Ascending aorta (tissue), 2 donors: ENCODE measurements at regions not wholly inside any gene's neighbourhood (a gene's known extent, or its start where the extent isn't known, plus 50 kb on each side); places are given as distances from the start of the nearest gene placed in this dataset.

ENCODE experiments used
- DNase-seq, 2 donors: peaks; one replicate each; pipeline ENCODE4 v3.0.0-alpha.2; 2019; ENCODE audit warnings: low spot score in 2 of 2
- H3K27ac ChIP-seq, 2 donors: fragments of 200-600 bp; sonication (generic); one replicate each; pipeline ENCODE4 v1.5.1; 2016 to 2017; ENCODE audit warnings: mild to moderate bottlenecking in 1 of 2
- H3K27me3 ChIP-seq: fragments of 200-600 bp; sonication (generic); one replicate; pipeline ENCODE4 v1.5.1; 2017
- H3K36me3 ChIP-seq, 2 donors: fragments of 200-600 bp; sonication (generic); one replicate each; pipeline ENCODE4 v1.5.1; 2016
- H3K4me1 ChIP-seq, 2 donors: fragments of 200-600 bp; sonication (generic); one replicate each; pipeline ENCODE4 v1.5.1; 2016 to 2017; ENCODE audit warnings: mild to moderate bottlenecking in 1 of 2
- H3K4me3 ChIP-seq, 2 donors: fragments of 200-600 bp; sonication (generic); one replicate each; pipeline ENCODE4 v1.5.1; 2016 to 2017; ENCODE audit warnings: mild to moderate bottlenecking in 1 of 2
- H3K9me3 ChIP-seq, 2 donors: fragments of 200-600 bp; sonication (generic); one replicate each; pipeline ENCODE4 v1.5.1; 2016
- intact Hi-C: fragments of 100-400 bp; cut with DNase I; formaldehyde crosslinking; loops from one replicate; pipeline ENCODE4 v1.15.1; 2023
- TF ChIP-seq, protein P1 (sequence below), 3 experiments: fragments of 200-600 bp in 2 of 3; fragments of 450-650 bp in 1 of 3; sonication (generic) in 2 of 3; IDR thresholded peaks; one replicate each; pipeline ENCODE4 v1.5.1; 2016 to 2019; ENCODE audit warnings: antibody characterized with exemption in 3 of 3, mild to moderate bottlenecking in 1 of 3, moderate library complexity in 1 of 3

DNA sequence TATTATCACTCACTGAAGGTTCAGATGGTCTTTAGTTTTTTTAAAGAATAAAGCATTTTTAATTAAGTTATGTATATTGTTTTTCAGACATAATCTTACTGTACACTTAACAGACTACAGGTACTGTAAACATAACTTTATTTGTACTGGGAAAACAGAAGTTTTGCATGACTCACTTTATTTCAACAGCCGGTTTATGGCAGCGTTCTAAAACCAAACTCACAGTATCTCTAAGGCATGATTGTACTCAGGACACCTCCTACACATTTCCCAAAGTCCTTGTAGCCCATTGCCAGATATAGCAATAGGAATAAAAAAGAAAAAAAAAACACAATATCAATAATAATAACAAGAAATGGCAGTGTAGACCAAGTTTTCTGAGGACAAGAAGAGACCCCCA is 1341.4 kb downstream of the FSCB start:
- no peaks in the 10 kb centered on the region for H3K9me3 ChIP-seq
- H3K27me3 ChIP-seq, result no peaks in the 10 kb centered on the region
- no peak overlapping the region for H3K4me3 ChIP-seq
- no peak for DNase-seq
- intact Hi-C loops, result no loop called here
- TF ChIP-seq, protein P1, sequence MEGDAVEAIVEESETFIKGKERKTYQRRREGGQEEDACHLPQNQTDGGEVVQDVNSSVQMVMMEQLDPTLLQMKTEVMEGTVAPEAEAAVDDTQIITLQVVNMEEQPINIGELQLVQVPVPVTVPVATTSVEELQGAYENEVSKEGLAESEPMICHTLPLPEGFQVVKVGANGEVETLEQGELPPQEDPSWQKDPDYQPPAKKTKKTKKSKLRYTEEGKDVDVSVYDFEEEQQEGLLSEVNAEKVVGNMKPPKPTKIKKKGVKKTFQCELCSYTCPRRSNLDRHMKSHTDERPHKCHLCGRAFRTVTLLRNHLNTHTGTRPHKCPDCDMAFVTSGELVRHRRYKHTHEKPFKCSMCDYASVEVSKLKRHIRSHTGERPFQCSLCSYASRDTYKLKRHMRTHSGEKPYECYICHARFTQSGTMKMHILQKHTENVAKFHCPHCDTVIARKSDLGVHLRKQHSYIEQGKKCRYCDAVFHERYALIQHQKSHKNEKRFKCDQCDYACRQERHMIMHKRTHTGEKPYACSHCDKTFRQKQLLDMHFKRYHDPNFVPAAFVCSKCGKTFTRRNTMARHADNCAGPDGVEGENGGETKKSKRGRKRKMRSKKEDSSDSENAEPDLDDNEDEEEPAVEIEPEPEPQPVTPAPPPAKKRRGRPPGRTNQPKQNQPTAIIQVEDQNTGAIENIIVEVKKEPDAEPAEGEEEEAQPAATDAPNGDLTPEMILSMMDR (IDR thresholded peaks at IDR 0.05), result no peak
- H3K4me1 ChIP-seq, result no peaks in the 10 kb centered on the region
- no peaks in the 10 kb centered on the region for H3K36me3 ChIP-seq
- H3K27ac ChIP-seq, result no peak overlapping the region

DNA sequence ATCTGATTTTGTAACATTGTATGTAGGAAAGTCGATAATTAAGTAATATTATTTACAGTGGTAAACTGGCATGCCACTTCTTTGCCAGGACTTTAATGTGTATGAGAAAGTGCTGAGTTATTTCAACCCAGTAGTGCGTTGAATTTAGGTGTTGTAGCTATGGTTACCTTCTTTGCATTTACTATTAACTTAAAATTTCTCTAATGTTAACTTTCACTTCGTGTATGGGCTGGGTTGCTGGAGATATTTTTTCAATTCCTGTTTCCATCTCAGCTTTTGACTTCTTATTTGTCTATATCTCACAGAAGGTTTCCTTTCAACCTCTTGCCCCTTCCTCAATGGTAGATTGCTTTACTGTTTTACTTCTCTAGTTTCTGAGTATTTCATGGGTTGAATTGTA is 1345.6 kb downstream of the FSCB start:
- H3K4me3 ChIP-seq, result no peak overlapping the region
- no peaks in the 10 kb centered on the region for H3K9me3 ChIP-seq
- TF ChIP-seq, protein P1 (IDR thresholded peaks at IDR 0.05), result no peak
- intact Hi-C loops, result no loop called here
- H3K36me3 ChIP-seq, result no peaks in the 10 kb centered on the region
- no peaks in the 10 kb centered on the region for H3K27me3 ChIP-seq
- no peak for DNase-seq
- no peak overlapping the region for H3K27ac ChIP-seq
- no peaks in the 10 kb centered on the region for H3K4me1 ChIP-seq

DNA sequence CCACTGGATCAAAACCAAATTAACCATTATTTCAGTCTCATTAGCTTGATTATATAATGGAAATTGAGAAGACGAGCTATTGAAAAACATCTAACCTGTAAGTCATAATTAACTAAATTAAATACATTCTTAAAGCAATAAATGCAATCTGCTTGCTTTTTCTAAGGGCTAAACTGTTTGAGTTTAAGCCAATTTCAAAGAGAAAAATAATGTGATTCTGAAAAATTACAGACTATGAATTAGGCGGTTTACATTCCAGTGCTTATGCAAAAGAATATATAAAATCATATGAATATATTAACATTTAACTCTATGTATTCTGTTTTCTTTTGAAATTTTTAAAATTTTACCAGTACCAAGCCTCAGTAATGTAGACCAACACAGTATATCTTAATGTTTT is 1349.4 kb downstream of the FSCB start:
- Histone ChIP-seq H3K4me1 (no peaks in the 10 kb centered on the region), H3K4me3 (no peak overlapping the region), H3K9me3 (no peaks in the 10 kb centered on the region), H3K27ac (no peak overlapping the region), H3K36me3 (no peaks in the 10 kb centered on the region), H3K27me3 (no peaks in the 10 kb centered on the region)
- DNase-seq, result no peak
- intact Hi-C loops, result no loop called here
- TF ChIP-seq, protein P1 (IDR thresholded peaks at IDR 0.05), result no peak

DNA sequence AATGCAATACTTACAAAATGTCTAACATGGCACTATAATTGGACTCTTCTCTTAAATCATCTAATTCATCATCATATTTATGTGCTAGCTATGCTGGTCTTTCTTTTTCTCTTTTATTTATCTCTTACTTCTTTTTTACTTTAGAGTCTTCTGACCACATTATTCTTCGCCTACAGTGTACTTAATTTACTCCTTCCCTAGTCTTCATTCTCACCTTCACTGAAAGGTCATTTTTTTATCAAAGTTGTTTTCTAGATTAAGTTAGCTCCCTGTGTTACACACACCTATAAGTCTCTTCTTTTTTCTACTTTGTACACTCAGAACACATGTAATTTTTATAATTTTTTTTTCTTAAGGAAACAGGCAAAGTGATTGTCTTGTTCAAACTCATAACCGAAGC is 1351.2 kb downstream of the FSCB start:
- Histone ChIP-seq H3K27me3 (no peaks in the 10 kb centered on the region), H3K4me1 (no peaks in the 10 kb centered on the region), H3K36me3 (no peaks in the 10 kb centered on the region), H3K9me3 (no peaks in the 10 kb centered on the region), H3K4me3 (no peak overlapping the region), H3K27ac (no peak overlapping the region)
- intact Hi-C loops, result no loop called here
- no peak for DNase-seq
- TF ChIP-seq, protein P1 (IDR thresholded peaks at IDR 0.05), result no peak

DNA sequence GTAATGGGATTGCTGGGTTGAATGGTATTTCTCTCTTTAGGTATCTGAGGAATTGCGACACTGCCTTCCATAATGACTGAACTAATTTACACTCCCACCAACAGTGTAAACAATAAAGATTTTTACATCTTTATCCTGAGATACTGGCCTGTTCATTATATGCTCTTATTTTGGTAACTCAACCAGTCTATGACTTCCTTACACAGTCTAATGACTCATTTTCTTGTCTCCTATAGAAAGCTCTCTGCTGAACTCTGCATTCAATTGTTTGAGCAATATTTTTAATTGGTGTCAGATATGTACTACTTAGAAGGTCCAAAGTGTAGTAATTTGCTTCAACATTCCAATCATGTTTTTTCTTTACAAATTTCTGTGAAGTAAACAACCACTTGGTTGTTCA is 1351.8 kb downstream of the FSCB start:
- Histone ChIP-seq H3K36me3 (no peaks in the 10 kb centered on the region), H3K27ac (no peak overlapping the region), H3K27me3 (no peaks in the 10 kb centered on the region), H3K9me3 (no peaks in the 10 kb centered on the region), H3K4me3 (no peak overlapping the region), H3K4me1 (no peaks in the 10 kb centered on the region)
- intact Hi-C loops, result no loop called here
- TF ChIP-seq, protein P1 (IDR thresholded peaks at IDR 0.05), result no peak
- DNase-seq, result no peak

DNA sequence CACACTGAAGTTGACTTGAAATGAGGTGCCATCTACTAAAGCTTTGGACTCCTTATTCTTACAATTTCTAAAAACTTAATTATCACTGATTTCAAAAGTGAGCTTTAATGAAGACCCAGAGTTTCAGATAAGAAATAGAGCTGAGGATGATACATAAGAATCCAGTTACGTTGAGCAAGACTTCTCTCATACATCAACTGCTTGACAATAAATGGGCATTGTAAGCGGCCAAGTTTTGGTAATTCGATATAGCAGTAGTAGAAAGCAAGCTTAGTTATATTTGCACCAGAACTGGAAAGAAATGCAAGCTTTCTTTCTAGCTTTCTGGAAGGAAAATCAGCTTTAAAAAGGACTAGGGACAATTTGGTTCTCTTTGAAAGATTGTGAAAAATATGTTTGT is 1359.6 kb downstream of the FSCB start:
- H3K27me3 ChIP-seq, result no peaks in the 10 kb centered on the region
- H3K27ac ChIP-seq, result no peak overlapping the region
- H3K4me3 ChIP-seq, result no peak overlapping the region
- H3K4me1 ChIP-seq, result no peaks in the 10 kb centered on the region
- TF ChIP-seq, protein P1 (IDR thresholded peaks at IDR 0.05), result no peak
- no peaks in the 10 kb centered on the region for H3K9me3 ChIP-seq
- intact Hi-C loops, result no loop called here
- no peak for DNase-seq
- no peaks in the 10 kb centered on the region for H3K36me3 ChIP-seq
